ENCODE measurements at regions not wholly inside any gene's neighbourhood (a gene's known extent, or its start where the extent isn't known, plus 50 kb on each side); places are given as distances from the start of the nearest gene placed in this dataset.

- Histone ChIP-seq H3K4me1 (no peaks in the 10 kb centered on the region), H3K27me3 (no peaks in the 10 kb centered on the region), H3K9me3 (no peaks in the 10 kb centered on the region), H3K4me3 (no peak overlapping the region), H3K36me3 (no peaks in the 10 kb centered on the region), H3K27ac (no peak overlapping the region)
- no peak for TF ChIP-seq POLR2A (IDR thresholded peaks at IDR 0.05)
- TF ChIP-seq CTCF (IDR thresholded peaks at IDR 0.05) = no peak
- no peak for DNase-seq
- intact Hi-C loops (cut with DNase I; ENCODE audit: low total_unique reads) = no loop called here
Measured at GRCh38 chr3:160157321-160157720, 67.9 kb upstream of the C3orf80 start.

GRCh38 chr3:160159341-160159740 is 65.9 kb upstream of the C3orf80 start:
- H3K9me3 ChIP-seq = no peaks in the 10 kb centered on the region
- no peaks in the 10 kb centered on the region for H3K36me3 ChIP-seq
- no peak overlapping the region for H3K27ac ChIP-seq
- intact Hi-C loops (cut with DNase I; ENCODE audit: low total_unique reads) = no loop called here
- DNase-seq = no peak
- H3K27me3 ChIP-seq = no peaks in the 10 kb centered on the region
- H3K4me3 ChIP-seq = no peak overlapping the region
- H3K4me1 ChIP-seq = no peaks in the 10 kb centered on the region
- TF ChIP-seq CTCF (IDR thresholded peaks at IDR 0.05) = no peak
- no peak for TF ChIP-seq POLR2A (IDR thresholded peaks at IDR 0.05)

GRCh38 chr3:160159806-160160205 is 65.4 kb upstream of the C3orf80 start:
- H3K36me3 ChIP-seq = no peaks in the 10 kb centered on the region
- no peaks in the 10 kb centered on the region for H3K4me1 ChIP-seq
- intact Hi-C loops (cut with DNase I; ENCODE audit: low total_unique reads) = no loop called here
- H3K4me3 ChIP-seq = no peak overlapping the region
- no peaks in the 10 kb centered on the region for H3K27me3 ChIP-seq
- no peak overlapping the region for H3K27ac ChIP-seq
- no peak for DNase-seq
- no peaks in the 10 kb centered on the region for H3K9me3 ChIP-seq
- no peak for TF ChIP-seq CTCF (IDR thresholded peaks at IDR 0.05)
- no peak for TF ChIP-seq POLR2A (IDR thresholded peaks at IDR 0.05)

- Histone ChIP-seq H3K9me3 (no peaks in the 10 kb centered on the region), H3K27me3 (no peaks in the 10 kb centered on the region), H3K4me3 (no peak overlapping the region), H3K4me1 (no peaks in the 10 kb centered on the region), H3K27ac (no peak overlapping the region), H3K36me3 (no peaks in the 10 kb centered on the region)
- no peak for TF ChIP-seq CTCF (IDR thresholded peaks at IDR 0.05)
- TF ChIP-seq POLR2A (IDR thresholded peaks at IDR 0.05) = no peak
- intact Hi-C loops (cut with DNase I; ENCODE audit: low total_unique reads) = no loop called here
- no peak for DNase-seq
Measured at GRCh38 chr3:160161921-160162320, 63.3 kb upstream of the C3orf80 start.

GRCh38 chr3:160162440-160162839 is 62.8 kb upstream of the C3orf80 start:
- TF ChIP-seq POLR2A (IDR thresholded peaks at IDR 0.05) = no peak
- no peak for TF ChIP-seq CTCF (IDR thresholded peaks at IDR 0.05)
- no peak overlapping the region for H3K4me3 ChIP-seq
- no peaks in the 10 kb centered on the region for H3K27me3 ChIP-seq
- H3K27ac ChIP-seq = no peak overlapping the region
- intact Hi-C loops (cut with DNase I; ENCODE audit: low total_unique reads) = no loop called here
- no peaks in the 10 kb centered on the region for H3K9me3 ChIP-seq
- no peaks in the 10 kb centered on the region for H3K4me1 ChIP-seq
- no peak for DNase-seq
- no peaks in the 10 kb centered on the region for H3K36me3 ChIP-seq

Measured in uterus (tissue), 3 donors.